CD4-positive, CD25-positive, alpha-beta regulatory T cell (primary cell): ENCODE measurements at regions not wholly inside any gene's neighbourhood (a gene's known extent, or its start where the extent isn't known, plus 50 kb on each side); places are given as distances from the start of the nearest gene placed in this dataset.
"Not testable (repeated sequence)": the region's sequence is repeated elsewhere in the genome, so short reads cannot be mapped to it uniquely, and the experiment has no call there.

ENCODE experiments used
- ATAC-seq, 2 donors: fragments of 150-1000 bp; cut with Tn5 transposase; one replicate each; pipeline ENCODE4 v1.10.0; 2021; ENCODE audit warnings: low read depth in 2 of 2, moderate number of reproducible peaks in 2 of 2, moderate library complexity in 1 of 2
- DNase-seq, 3 donors: peaks; one replicate each; pipeline versions ENCODE4 v3.0.0 to v3.0.0-alpha.2; 2012 to 2022; ENCODE audit warnings: mixed read lengths in 1 of 3
- H3K27ac ChIP-seq: one replicate; pipeline ENCODE4 v1.7.0; 2013; ENCODE audit warnings: mild to moderate bottlenecking, low read length; ENCODE audit not compliant: insufficient read depth, poor library complexity, severe bottlenecking
- H3K27me3 ChIP-seq: one replicate; pipeline ENCODE4 v1.7.0; 2013; ENCODE audit warnings: low read length; ENCODE audit not compliant: control insufficient read depth, insufficient read depth
- H3K36me3 ChIP-seq: one replicate; pipeline ENCODE4 v1.7.0; 2013; ENCODE audit warnings: mild to moderate bottlenecking, low read length, moderate library complexity; ENCODE audit not compliant: control insufficient read depth, insufficient read depth
- H3K4me1 ChIP-seq: 2 replicates; pipeline ENCODE4 v1.7.0; 2013; ENCODE audit warnings: mild to moderate bottlenecking, low read length; ENCODE audit not compliant: insufficient read depth, control insufficient read depth, poor library complexity, severe bottlenecking
- H3K4me3 ChIP-seq: one replicate; pipeline ENCODE4 v1.7.0; 2013; ENCODE audit warnings: low read depth, mild to moderate bottlenecking, low read length, moderate library complexity
- H3K9me3 ChIP-seq, 2 experiments: 1 replicate in 1 of 2; 2 replicates in 1 of 2; pipeline ENCODE4 v1.7.0; 2013; ENCODE audit warnings: low read length in 2 of 2, mild to moderate bottlenecking in 1 of 2, moderate library complexity in 1 of 2; ENCODE audit not compliant: control insufficient read depth in 2 of 2
- H3K27ac Mint-ChIP-seq, 3 donors: one replicate each; pipeline ENCODE4 v1.8.0; 2020 to 2022; ENCODE audit warnings: mild to moderate bottlenecking in 3 of 3, mixed read lengths in 3 of 3, moderate library complexity in 2 of 3
- H3K27me3 Mint-ChIP-seq: one replicate; pipeline ENCODE4 v1.8.0; 2022; ENCODE audit warnings: mild to moderate bottlenecking, mixed read lengths
- H3K36me3 Mint-ChIP-seq: one replicate; pipeline ENCODE4 v1.8.0; 2020; ENCODE audit warnings: mixed read lengths
- H3K4me1 Mint-ChIP-seq, 4 donors: one replicate each; pipeline ENCODE4 v1.8.0; 2020 to 2022; ENCODE audit warnings: mixed read lengths in 4 of 4, mild to moderate bottlenecking in 1 of 4
- H3K4me3 Mint-ChIP-seq, 4 donors: one replicate each; pipeline ENCODE4 v1.8.0; 2020 to 2022; ENCODE audit warnings: mild to moderate bottlenecking in 4 of 4, mixed read lengths in 4 of 4, moderate library complexity in 3 of 4
- H3K9me3 Mint-ChIP-seq, 7 donors: one replicate each; pipeline ENCODE4 v1.8.0; 2020 to 2022; ENCODE audit warnings: mixed read lengths in 7 of 7, mild to moderate bottlenecking in 3 of 7, moderate library complexity in 2 of 7

- not testable (repeated sequence) for DNase-seq
These were observed 786.0 kb upstream of the SORCS1 start for GRCh38 chr10:107950411-107951062.

GRCh38 chr10:107942826-107943225 is 778.3 kb upstream of the SORCS1 start:
- Histone ChIP-seq H3K4me3 (no peak overlapping the region), H3K27me3 (no peaks in the 10 kb centered on the region), H3K4me1 (no peaks in the 10 kb centered on the region), H3K27ac (no peak overlapping the region), H3K9me3 (peaks cover 0 to 2% of the 10 kb centered on the region in 2 experiments), H3K36me3 (no peaks in the 10 kb centered on the region)
- no peak overlapping the region for H3K4me3 Mint-ChIP-seq
- H3K27ac Mint-ChIP-seq: no peak overlapping the region
- H3K9me3 Mint-ChIP-seq: peaks cover 4 to 42% (median 11%) of the 10 kb centered on the region in 7 donors
- no peaks in the 10 kb centered on the region for H3K27me3 Mint-ChIP-seq
- H3K36me3 Mint-ChIP-seq: no peaks in the 10 kb centered on the region
- DNase-seq (no peak), ATAC-seq (no peak)
- H3K4me1 Mint-ChIP-seq: no peaks in the 10 kb centered on the region

More at GRCh38 chr10:107950411-107951062, 786.0 kb upstream of the SORCS1 start:
- not testable (repeated sequence) for H3K4me3 ChIP-seq, H3K27ac Mint-ChIP-seq, H3K4me1 Mint-ChIP-seq, H3K4me1 ChIP-seq, H3K27me3 ChIP-seq, H3K27me3 Mint-ChIP-seq, H3K36me3 ChIP-seq, H3K36me3 Mint-ChIP-seq, ATAC-seq, H3K27ac ChIP-seq, H3K9me3 ChIP-seq, H3K4me3 Mint-ChIP-seq
- H3K9me3 Mint-ChIP-seq: peaks cover 2 to 27% (median 6%) of the 10 kb centered on the region in 7 donors

- H3K27ac ChIP-seq: no peak overlapping the region
- Mint-ChIP-seq H3K36me3 (no peaks in the 10 kb centered on the region), H3K27ac (no peak overlapping the region), H3K4me1 (no peaks in the 10 kb centered on the region), H3K4me3 (no peak overlapping the region), H3K27me3 (no peaks in the 10 kb centered on the region), H3K9me3 (peaks cover 3 to 25% (median 4%) of the 10 kb centered on the region in 7 donors)
- no peaks in the 10 kb centered on the region for H3K9me3 ChIP-seq
- H3K4me1 ChIP-seq: no peaks in the 10 kb centered on the region
- no peaks in the 10 kb centered on the region for H3K27me3 ChIP-seq
- DNase-seq (no peak), ATAC-seq (no peak)
- H3K4me3 ChIP-seq: no peak overlapping the region
- H3K36me3 ChIP-seq: no peaks in the 10 kb centered on the region
These were observed 768.6 kb upstream of the SORCS1 start for GRCh38 chr10:107933076-107933475.

- Histone ChIP-seq H3K9me3 (no peaks in the 10 kb centered on the region), H3K27me3 (no peaks in the 10 kb centered on the region), H3K4me3 (no peak overlapping the region), H3K36me3 (no peaks in the 10 kb centered on the region), H3K4me1 (no peaks in the 10 kb centered on the region), H3K27ac (no peak overlapping the region)
- Mint-ChIP-seq H3K9me3 (peaks cover 0 to 17% (median 3%) of the 10 kb centered on the region in 7 donors), H3K36me3 (no peaks in the 10 kb centered on the region), H3K27me3 (no peaks in the 10 kb centered on the region), H3K27ac (no peak overlapping the region), H3K4me1 (no peaks in the 10 kb centered on the region), H3K4me3 (no peak overlapping the region)
- DNase-seq (no peak), ATAC-seq (no peak)
These were observed 767.3 kb upstream of the SORCS1 start for GRCh38 chr10:107931808-107932207.

- Histone ChIP-seq H3K9me3 (no peaks in the 10 kb centered on the region), H3K4me1 (no peaks in the 10 kb centered on the region), H3K27ac (no peak overlapping the region), H3K36me3 (no peaks in the 10 kb centered on the region), H3K4me3 (no peak overlapping the region), H3K27me3 (no peaks in the 10 kb centered on the region)
- ATAC-seq (no peak), DNase-seq (no peak)
- no peak overlapping the region for H3K27ac Mint-ChIP-seq
- no peaks in the 10 kb centered on the region for H3K27me3 Mint-ChIP-seq
- no peaks in the 10 kb centered on the region for H3K4me1 Mint-ChIP-seq
- no peak overlapping the region for H3K4me3 Mint-ChIP-seq
- H3K9me3 Mint-ChIP-seq: peaks cover 0 to 18% (median 3%) of the 10 kb centered on the region in 7 donors
- H3K36me3 Mint-ChIP-seq: no peaks in the 10 kb centered on the region
These were observed 765.5 kb upstream of the SORCS1 start for GRCh38 chr10:107930037-107930436.

GRCh38 chr10:107924458-107924857 is 760.0 kb upstream of the SORCS1 start:
- Histone ChIP-seq H3K36me3 (no peaks in the 10 kb centered on the region), H3K9me3 (peaks cover 0 to 17% of the 10 kb centered on the region in 2 experiments), H3K4me3 (no peak overlapping the region), H3K27ac (no peak overlapping the region), H3K4me1 (no peaks in the 10 kb centered on the region), H3K27me3 (no peaks in the 10 kb centered on the region)
- peaks cover 2 to 19% (median 6%) of the 10 kb centered on the region in 7 donors for H3K9me3 Mint-ChIP-seq
- H3K36me3 Mint-ChIP-seq: no peaks in the 10 kb centered on the region
- H3K4me3 Mint-ChIP-seq: no peak overlapping the region
- ATAC-seq (no peak), DNase-seq (no peak)
- H3K27me3 Mint-ChIP-seq: no peaks in the 10 kb centered on the region
- no peaks in the 10 kb centered on the region for H3K4me1 Mint-ChIP-seq
- H3K27ac Mint-ChIP-seq: no peak overlapping the region

GRCh38 chr10:107919626-107920235 is 755.2 kb upstream of the SORCS1 start:
- peaks cover 2 to 17% of the 10 kb centered on the region in 2 experiments for H3K9me3 ChIP-seq
- no peak overlapping the region for H3K4me3 ChIP-seq
- ATAC-seq (no peak), DNase-seq (no peak)
- Mint-ChIP-seq H3K27ac (no peak overlapping the region), H3K4me3 (no peak overlapping the region), H3K27me3 (no peaks in the 10 kb centered on the region), H3K4me1 (no peaks in the 10 kb centered on the region), H3K9me3 (peaks cover 6 to 24% (median 11%) of the 10 kb centered on the region in 7 donors), H3K36me3 (no peaks in the 10 kb centered on the region)
- no peaks in the 10 kb centered on the region for H3K4me1 ChIP-seq
- no peaks in the 10 kb centered on the region for H3K27me3 ChIP-seq
- no peaks in the 10 kb centered on the region for H3K36me3 ChIP-seq
- no peak overlapping the region for H3K27ac ChIP-seq

- H3K4me3 ChIP-seq: no peak overlapping the region
- H3K36me3 Mint-ChIP-seq: no peaks in the 10 kb centered on the region
- peaks cover 2 to 17% of the 10 kb centered on the region in 2 experiments for H3K9me3 ChIP-seq
- no peak for ATAC-seq
- H3K9me3 Mint-ChIP-seq: peaks cover 6 to 24% (median 10%) of the 10 kb centered on the region in 7 donors
- H3K4me1 ChIP-seq: no peaks in the 10 kb centered on the region
- no peaks in the 10 kb centered on the region for H3K27me3 Mint-ChIP-seq
- no peak overlapping the region for H3K27ac ChIP-seq
- H3K4me3 Mint-ChIP-seq: no peak overlapping the region
- no peak overlapping the region for H3K27ac Mint-ChIP-seq
- no peaks in the 10 kb centered on the region for H3K27me3 ChIP-seq
- no peaks in the 10 kb centered on the region for H3K4me1 Mint-ChIP-seq
- DNase-seq: no peak
- no peaks in the 10 kb centered on the region for H3K36me3 ChIP-seq
These were observed 753.7 kb upstream of the SORCS1 start for GRCh38 chr10:107918171-107918570.
